ENCODE measurements at regions not wholly inside any gene's neighbourhood (a gene's known extent, or its start where the extent isn't known, plus 50 kb on each side); places are given as distances from the start of the nearest gene placed in this dataset.

GRCh38 chr16:79923431-79923830 is 322.9 kb upstream of the MAF start:
- Histone ChIP-seq H3K4me1 (ENCODE audit: control insufficient read depth, insufficient read depth, low read length) (no peaks in the 10 kb centered on the region), H3K36me3 (ENCODE audit: control insufficient read depth, insufficient read depth, low read length) (no peaks in the 10 kb centered on the region), H3K27ac (ENCODE audit: insufficient read depth, low read depth, low read length, poor library complexity, severe bottlenecking) (no peak overlapping the region), H3K27me3 (ENCODE audit: control insufficient read depth, insufficient read depth, low read length, poor library complexity, severe bottlenecking) (no peaks in the 10 kb centered on the region), H3K9me3 (ENCODE audit: control insufficient read depth, low read length) (no peaks in the 10 kb centered on the region), H3K4me3 (ENCODE audit: insufficient read depth, low read depth, low read length) (no peak overlapping the region)
- 67% methylated on average over 1 of the region's 3 CpGs; no CpG with 5 or more reads in 1 of the 2 experiments for WGBS, 2 experiments

- Histone ChIP-seq H3K36me3 (ENCODE audit: control insufficient read depth, insufficient read depth, low read length) (no peaks in the 10 kb centered on the region), H3K4me3 (ENCODE audit: insufficient read depth, low read depth, low read length) (no peak overlapping the region), H3K4me1 (ENCODE audit: control insufficient read depth, insufficient read depth, low read length) (no peaks in the 10 kb centered on the region), H3K27ac (ENCODE audit: insufficient read depth, low read depth, low read length, poor library complexity, severe bottlenecking) (no peak overlapping the region), H3K27me3 (ENCODE audit: control insufficient read depth, insufficient read depth, low read length, poor library complexity, severe bottlenecking) (no peaks in the 10 kb centered on the region), H3K9me3 (ENCODE audit: control insufficient read depth, low read length) (no peaks in the 10 kb centered on the region)
- WGBS, 2 experiments: 89 to 94% methylated on average over 3 of the region's 3 CpGs
Measured at GRCh38 chr16:79920685-79921084, 320.1 kb upstream of the MAF start.

- H3K36me3 ChIP-seq (ENCODE audit: control insufficient read depth, insufficient read depth, low read length): no peaks in the 10 kb centered on the region
- H3K4me3 ChIP-seq (ENCODE audit: insufficient read depth, low read depth, low read length): no peak overlapping the region
- WGBS, 2 experiments: 74 to 80% methylated on average over 3 of the region's 3 CpGs
- no peaks in the 10 kb centered on the region for H3K4me1 ChIP-seq (ENCODE audit: control insufficient read depth, insufficient read depth, low read length)
- H3K9me3 ChIP-seq (ENCODE audit: control insufficient read depth, low read length): no peaks in the 10 kb centered on the region
- no peak overlapping the region for H3K27ac ChIP-seq (ENCODE audit: insufficient read depth, low read depth, low read length, poor library complexity, severe bottlenecking)
- no peaks in the 10 kb centered on the region for H3K27me3 ChIP-seq (ENCODE audit: control insufficient read depth, insufficient read depth, low read length, poor library complexity, severe bottlenecking)
Measured at GRCh38 chr16:79918916-79919315, 318.4 kb upstream of the MAF start.

GRCh38 chr16:79915761-79916160 is 315.2 kb upstream of the MAF start:
- Histone ChIP-seq H3K27ac (ENCODE audit: insufficient read depth, low read depth, low read length, poor library complexity, severe bottlenecking) (no peak overlapping the region), H3K4me1 (ENCODE audit: control insufficient read depth, insufficient read depth, low read length) (no peaks in the 10 kb centered on the region), H3K27me3 (ENCODE audit: control insufficient read depth, insufficient read depth, low read length, poor library complexity, severe bottlenecking) (no peaks in the 10 kb centered on the region), H3K36me3 (ENCODE audit: control insufficient read depth, insufficient read depth, low read length) (no peaks in the 10 kb centered on the region), H3K9me3 (ENCODE audit: control insufficient read depth, low read length) (no peaks in the 10 kb centered on the region), H3K4me3 (ENCODE audit: insufficient read depth, low read depth, low read length) (no peak overlapping the region)

GRCh38 chr16:79914961-79915720 is 314.6 kb upstream of the MAF start:
- Histone ChIP-seq H3K4me1 (ENCODE audit: control insufficient read depth, insufficient read depth, low read length) (no peaks in the 10 kb centered on the region), H3K4me3 (ENCODE audit: insufficient read depth, low read depth, low read length) (no peak overlapping the region), H3K27ac (ENCODE audit: insufficient read depth, low read depth, low read length, poor library complexity, severe bottlenecking) (no peak overlapping the region), H3K27me3 (ENCODE audit: control insufficient read depth, insufficient read depth, low read length, poor library complexity, severe bottlenecking) (no peaks in the 10 kb centered on the region), H3K36me3 (ENCODE audit: control insufficient read depth, insufficient read depth, low read length) (no peaks in the 10 kb centered on the region), H3K9me3 (ENCODE audit: control insufficient read depth, low read length) (no peaks in the 10 kb centered on the region)
- 88 to 96% methylated on average over 5 of the region's 5 CpGs for WGBS, 2 experiments

- Histone ChIP-seq H3K27ac (ENCODE audit: insufficient read depth, low read depth, low read length, poor library complexity, severe bottlenecking) (no peak overlapping the region), H3K9me3 (ENCODE audit: control insufficient read depth, low read length) (no peaks in the 10 kb centered on the region), H3K4me1 (ENCODE audit: control insufficient read depth, insufficient read depth, low read length) (no peaks in the 10 kb centered on the region), H3K4me3 (ENCODE audit: insufficient read depth, low read depth, low read length) (no peak overlapping the region), H3K27me3 (ENCODE audit: control insufficient read depth, insufficient read depth, low read length, poor library complexity, severe bottlenecking) (no peaks in the 10 kb centered on the region), H3K36me3 (ENCODE audit: control insufficient read depth, insufficient read depth, low read length) (no peaks in the 10 kb centered on the region)
- 83 to 95% methylated on average over 6 of the region's 7 CpGs for WGBS, 2 experiments
Measured at GRCh38 chr16:79912592-79913310, 312.2 kb upstream of the MAF start.

- WGBS, 2 experiments: 95 to 97% methylated on average over 2 of the region's 2 CpGs
- Histone ChIP-seq H3K9me3 (ENCODE audit: control insufficient read depth, low read length) (no peaks in the 10 kb centered on the region), H3K27ac (ENCODE audit: insufficient read depth, low read depth, low read length, poor library complexity, severe bottlenecking) (no peak overlapping the region), H3K36me3 (ENCODE audit: control insufficient read depth, insufficient read depth, low read length) (no peaks in the 10 kb centered on the region), H3K4me1 (ENCODE audit: control insufficient read depth, insufficient read depth, low read length) (no peaks in the 10 kb centered on the region), H3K27me3 (ENCODE audit: control insufficient read depth, insufficient read depth, low read length, poor library complexity, severe bottlenecking) (no peaks in the 10 kb centered on the region), H3K4me3 (ENCODE audit: insufficient read depth, low read depth, low read length) (no peak overlapping the region)
Measured at GRCh38 chr16:79911660-79912059, 311.1 kb upstream of the MAF start.

- no peak overlapping the region for H3K27ac ChIP-seq (ENCODE audit: insufficient read depth, low read depth, low read length, poor library complexity, severe bottlenecking)
- H3K36me3 ChIP-seq (ENCODE audit: control insufficient read depth, insufficient read depth, low read length): no peaks in the 10 kb centered on the region
- 94% methylated on average over 7 of the region's 7 CpGs for WGBS, 2 experiments
Measured at GRCh38 chr16:79909571-79909970, 309.0 kb upstream of the MAF start.

GRCh38 chr16:79903471-79903870 is 302.9 kb upstream of the MAF start:
- WGBS, 2 experiments: 91 to 100% methylated on average over 1 of the region's 1 CpG
- no peaks in the 10 kb centered on the region for H3K9me3 ChIP-seq (ENCODE audit: control insufficient read depth, low read length)

More at GRCh38 chr16:79909571-79909970, 309.0 kb upstream of the MAF start:
- Histone ChIP-seq H3K9me3 (ENCODE audit: control insufficient read depth, low read length) (no peaks in the 10 kb centered on the region), H3K4me3 (ENCODE audit: insufficient read depth, low read depth, low read length) (no peak overlapping the region), H3K4me1 (ENCODE audit: control insufficient read depth, insufficient read depth, low read length) (no peaks in the 10 kb centered on the region), H3K27me3 (ENCODE audit: control insufficient read depth, insufficient read depth, low read length, poor library complexity, severe bottlenecking) (no peaks in the 10 kb centered on the region)

GRCh38 chr16:79902351-79902750 is 301.8 kb upstream of the MAF start:
- WGBS, 2 experiments: 93% methylated on average over 4 of the region's 4 CpGs
- H3K4me1 ChIP-seq (ENCODE audit: control insufficient read depth, insufficient read depth, low read length): no peaks in the 10 kb centered on the region
- H3K36me3 ChIP-seq (ENCODE audit: control insufficient read depth, insufficient read depth, low read length): no peaks in the 10 kb centered on the region
- H3K27ac ChIP-seq (ENCODE audit: insufficient read depth, low read depth, low read length, poor library complexity, severe bottlenecking): no peak overlapping the region
- H3K4me3 ChIP-seq (ENCODE audit: insufficient read depth, low read depth, low read length): no peak overlapping the region
- no peaks in the 10 kb centered on the region for H3K9me3 ChIP-seq (ENCODE audit: control insufficient read depth, low read length)
- H3K27me3 ChIP-seq (ENCODE audit: control insufficient read depth, insufficient read depth, low read length, poor library complexity, severe bottlenecking): no peaks in the 10 kb centered on the region

More at GRCh38 chr16:79903471-79903870, 302.9 kb upstream of the MAF start:
- Histone ChIP-seq H3K36me3 (ENCODE audit: control insufficient read depth, insufficient read depth, low read length) (no peaks in the 10 kb centered on the region), H3K4me3 (ENCODE audit: insufficient read depth, low read depth, low read length) (no peak overlapping the region), H3K27me3 (ENCODE audit: control insufficient read depth, insufficient read depth, low read length, poor library complexity, severe bottlenecking) (no peaks in the 10 kb centered on the region), H3K4me1 (ENCODE audit: control insufficient read depth, insufficient read depth, low read length) (no peaks in the 10 kb centered on the region), H3K27ac (ENCODE audit: insufficient read depth, low read depth, low read length, poor library complexity, severe bottlenecking) (no peak overlapping the region)
